ENCODE measurements at regions not wholly inside any gene's neighbourhood (a gene's known extent, or its start where the extent isn't known, plus 50 kb on each side); places are given as distances from the start of the nearest gene placed in this dataset.
A peak's percentile ranks its signal among the peaks of the same experiment; 100 is the strongest.
"Not testable (repeated sequence)": the region's sequence is repeated elsewhere in the genome, so short reads cannot be mapped to it uniquely, and the experiment has no call there.

DNA sequence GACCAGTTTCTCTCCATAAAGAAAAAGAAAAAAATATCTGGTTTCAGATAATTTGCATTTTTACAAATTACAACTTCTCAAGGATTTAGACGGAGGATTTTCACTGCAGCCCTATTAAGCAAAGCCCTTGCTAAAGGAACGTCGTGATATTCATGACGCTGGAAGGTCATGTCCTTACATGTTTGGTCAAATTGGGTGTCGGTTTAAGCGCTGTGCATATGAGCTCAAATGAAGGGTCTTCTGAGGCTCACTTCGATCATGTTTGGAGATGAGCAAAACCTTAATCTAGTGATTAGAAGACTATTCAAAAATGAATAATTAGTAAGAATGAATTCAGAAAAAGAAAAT, 67.3 kb upstream of the USP15 start:
- TF ChIP-seq, protein P1, sequence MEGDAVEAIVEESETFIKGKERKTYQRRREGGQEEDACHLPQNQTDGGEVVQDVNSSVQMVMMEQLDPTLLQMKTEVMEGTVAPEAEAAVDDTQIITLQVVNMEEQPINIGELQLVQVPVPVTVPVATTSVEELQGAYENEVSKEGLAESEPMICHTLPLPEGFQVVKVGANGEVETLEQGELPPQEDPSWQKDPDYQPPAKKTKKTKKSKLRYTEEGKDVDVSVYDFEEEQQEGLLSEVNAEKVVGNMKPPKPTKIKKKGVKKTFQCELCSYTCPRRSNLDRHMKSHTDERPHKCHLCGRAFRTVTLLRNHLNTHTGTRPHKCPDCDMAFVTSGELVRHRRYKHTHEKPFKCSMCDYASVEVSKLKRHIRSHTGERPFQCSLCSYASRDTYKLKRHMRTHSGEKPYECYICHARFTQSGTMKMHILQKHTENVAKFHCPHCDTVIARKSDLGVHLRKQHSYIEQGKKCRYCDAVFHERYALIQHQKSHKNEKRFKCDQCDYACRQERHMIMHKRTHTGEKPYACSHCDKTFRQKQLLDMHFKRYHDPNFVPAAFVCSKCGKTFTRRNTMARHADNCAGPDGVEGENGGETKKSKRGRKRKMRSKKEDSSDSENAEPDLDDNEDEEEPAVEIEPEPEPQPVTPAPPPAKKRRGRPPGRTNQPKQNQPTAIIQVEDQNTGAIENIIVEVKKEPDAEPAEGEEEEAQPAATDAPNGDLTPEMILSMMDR (IDR thresholded peaks at IDR 0.05; ENCODE audit: unreplicated experiment) = no peak
- POLR2A ChIA-PET = interaction anchor here (0.6 to 1.7 kb wide), 8 partner anchors 9 to 929 kb away, joined by 3 to 22 read pairs (median 3); partner anchors contain the start of gene USP15
- Mint-ChIP-seq H3K4me3 (ENCODE audit: unreplicated experiment) (peak overlapping the region; percentile 73), H3K27me3 (ENCODE audit: insufficient read depth, unreplicated experiment) (no peaks in the 10 kb centered on the region), H3K4me1 (ENCODE audit: insufficient read depth, unreplicated experiment) (peaks cover 20% of the 10 kb centered on the region), H3K27ac (ENCODE audit: low read depth, unreplicated experiment) (peak overlapping the region; percentile 80), H3K36me3 (ENCODE audit: insufficient read depth, unreplicated experiment) (no peaks in the 10 kb centered on the region), H3K9me3 (ENCODE audit: unreplicated experiment) (peaks cover 8% of the 10 kb centered on the region)
- no TSS peak for BruUV-seq (replicated peaks)
- CTCF ChIA-PET = interaction anchor here (0.6 to 2.5 kb wide), 21 partner anchors 10 to 1793 kb away, joined by 3 to 30 read pairs (median 4); no protein-coding TSS in a partner anchor
- intact Hi-C loops (cut with micrococcal nuclease) = loop anchor here (2.0 to 5.0 kb wide), 4 partner anchors 70 to 1936 kb away; no protein-coding TSS in a partner anchor
- no peak for DNase-seq (ENCODE audit: unreplicated experiment)

- TF ChIP-seq, protein P1 (IDR thresholded peaks at IDR 0.05; ENCODE audit: unreplicated experiment) = no peak
- TSS peak; percentile 75 for BruUV-seq (replicated peaks)
- intact Hi-C loops (cut with micrococcal nuclease) = loop anchor here (5.0 kb wide), 1 partner anchor 1937 kb away; no protein-coding TSS in a partner anchor
- H3K27me3 Mint-ChIP-seq (ENCODE audit: insufficient read depth, unreplicated experiment) = no peaks in the 10 kb centered on the region
- DNase-seq (ENCODE audit: unreplicated experiment) = peak; percentile 27
- CTCF ChIA-PET = interaction anchor here (0.7 to 2.5 kb wide), 4 partner anchors 13 to 786 kb away, joined by 4 to 30 read pairs (median 12); no protein-coding TSS in a partner anchor
- POLR2A ChIA-PET = interaction anchor here (0.7 to 1.7 kb wide), 4 partner anchors 18 to 202 kb away, joined by 3 to 22 read pairs (median 3); partner anchors contain the start of gene USP15
- H3K4me1 Mint-ChIP-seq (ENCODE audit: insufficient read depth, unreplicated experiment) = peaks cover 20% of the 10 kb centered on the region
- peaks cover 15% of the 10 kb centered on the region for H3K9me3 Mint-ChIP-seq (ENCODE audit: unreplicated experiment)
- peak overlapping the region; percentile 80 for H3K27ac Mint-ChIP-seq (ENCODE audit: low read depth, unreplicated experiment)
- no peaks in the 10 kb centered on the region for H3K36me3 Mint-ChIP-seq (ENCODE audit: insufficient read depth, unreplicated experiment)
- peak overlapping the region; percentile 61 for H3K4me3 Mint-ChIP-seq (ENCODE audit: unreplicated experiment)
These were observed 66.2 kb upstream of the USP15 start for GRCh38 chr12:62194031-62194430.

DNA sequence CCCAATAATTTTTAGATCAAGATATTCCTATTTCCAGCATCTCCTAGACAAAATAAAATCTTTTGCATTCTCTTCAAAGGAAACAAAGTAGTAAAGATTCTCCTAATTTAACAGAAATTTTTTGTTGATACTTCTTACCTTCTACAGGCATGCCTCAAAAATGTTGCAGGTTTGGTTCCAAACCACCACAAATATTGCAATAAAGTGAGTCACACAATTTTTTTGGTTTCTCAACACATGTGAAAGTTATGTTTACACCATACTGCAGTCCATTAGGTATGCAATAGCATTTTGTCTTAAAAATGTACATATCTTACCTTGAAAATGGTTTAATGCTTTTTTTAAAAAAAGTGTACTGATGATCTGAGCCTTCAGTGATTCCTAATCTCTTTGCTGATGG, 65.6 kb upstream of the USP15 start:
- DNase-seq (ENCODE audit: unreplicated experiment) = peak; percentile 72
- no peaks in the 10 kb centered on the region for H3K27me3 Mint-ChIP-seq (ENCODE audit: insufficient read depth, unreplicated experiment)

GRCh38 chr12:62196146-62196545, 64.1 kb upstream of the USP15 start:
- intact Hi-C loops (cut with micrococcal nuclease) = no loop called here

More for the DNA sequence above, 65.6 kb upstream of the USP15 start:
- TF ChIP-seq, protein P1 (IDR thresholded peaks at IDR 0.05; ENCODE audit: unreplicated experiment) = no peak
- H3K27ac Mint-ChIP-seq (ENCODE audit: low read depth, unreplicated experiment) = peak overlapping the region; percentile 80
- ChIA-PET POLR2A (interaction anchor here (1.6 kb wide), 1 partner anchor 65 kb away, joined by 8 read pairs; the partner anchor contains the start of gene USP15), CTCF (no interaction called here)
- peaks cover 20% of the 10 kb centered on the region for H3K4me1 Mint-ChIP-seq (ENCODE audit: insufficient read depth, unreplicated experiment)
- peak overlapping the region; percentile 61 for H3K4me3 Mint-ChIP-seq (ENCODE audit: unreplicated experiment)
- H3K36me3 Mint-ChIP-seq (ENCODE audit: insufficient read depth, unreplicated experiment) = no peaks in the 10 kb centered on the region
- no TSS peak for BruUV-seq (replicated peaks)
- H3K9me3 Mint-ChIP-seq (ENCODE audit: unreplicated experiment) = peaks cover 15% of the 10 kb centered on the region
- intact Hi-C loops (cut with micrococcal nuclease) = loop anchor here (5.0 kb wide), 1 partner anchor 1937 kb away; no protein-coding TSS in a partner anchor

DNA sequence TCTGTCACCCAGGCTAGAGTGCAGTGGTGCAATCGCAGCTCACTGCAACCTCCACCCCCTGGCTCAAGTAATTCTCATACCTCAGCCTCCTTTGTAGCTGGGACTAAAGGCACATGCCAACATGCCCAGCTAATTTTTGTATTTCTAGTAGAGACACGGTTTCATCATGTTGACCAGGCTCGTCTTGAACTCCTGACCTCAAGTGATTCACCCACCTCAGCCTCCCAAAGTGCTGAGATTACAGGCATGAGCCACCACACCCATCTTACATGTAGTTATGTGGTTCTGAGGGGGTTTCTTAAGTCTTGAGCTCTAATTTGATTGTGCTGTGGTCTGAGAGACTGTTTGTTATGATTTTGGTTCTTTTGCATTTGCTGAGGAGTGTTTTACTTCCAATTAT, 57.3 kb upstream of the USP15 start:
- H3K27ac Mint-ChIP-seq (ENCODE audit: low read depth, unreplicated experiment); H3K27me3 Mint-ChIP-seq (ENCODE audit: insufficient read depth, unreplicated experiment); intact Hi-C loops (cut with micrococcal nuclease); BruUV-seq (replicated peaks); H3K4me1 Mint-ChIP-seq (ENCODE audit: insufficient read depth, unreplicated experiment); H3K4me3 Mint-ChIP-seq (ENCODE audit: unreplicated experiment); H3K36me3 Mint-ChIP-seq (ENCODE audit: insufficient read depth, unreplicated experiment): not testable (repeated sequence)
- ChIA-PET CTCF (interaction anchor here (1.1 to 2.9 kb wide), 2 partner anchors 10 to 80 kb away, joined by 4 to 9 read pairs; a partner anchor contains a TSS), POLR2A (interaction anchor here (0.6 to 1.8 kb wide), 2 partner anchors 10 to 73 kb away, joined by 4 read pairs; a partner anchor contains a TSS)
- peaks cover 23% of the 10 kb centered on the region for H3K9me3 Mint-ChIP-seq (ENCODE audit: unreplicated experiment)
- DNase-seq (ENCODE audit: unreplicated experiment) = peak; percentile 23

More at GRCh38 chr12:62196146-62196545, 64.1 kb upstream of the USP15 start:
- no TSS peak for BruUV-seq (replicated peaks)
- no peak for DNase-seq (ENCODE audit: unreplicated experiment)
- H3K36me3 Mint-ChIP-seq (ENCODE audit: insufficient read depth, unreplicated experiment) = no peaks in the 10 kb centered on the region
- H3K4me3 Mint-ChIP-seq (ENCODE audit: unreplicated experiment) = no peak overlapping the region
- H3K9me3 Mint-ChIP-seq (ENCODE audit: unreplicated experiment) = peaks cover 15% of the 10 kb centered on the region
- ChIA-PET POLR2A (interaction anchor here (0.7 to 1.6 kb wide), 3 partner anchors 17 to 179 kb away, joined by 3 to 8 read pairs (median 3); partner anchors contain the start of gene USP15), CTCF (interaction anchor here (0.9 kb wide), 1 partner anchor 14 kb away, joined by 4 read pairs; no protein-coding TSS in a partner anchor)
- peaks cover 20% of the 10 kb centered on the region for H3K4me1 Mint-ChIP-seq (ENCODE audit: insufficient read depth, unreplicated experiment)
- no peaks in the 10 kb centered on the region for H3K27me3 Mint-ChIP-seq (ENCODE audit: insufficient read depth, unreplicated experiment)
- H3K27ac Mint-ChIP-seq (ENCODE audit: low read depth, unreplicated experiment) = no peak overlapping the region
- TF ChIP-seq, protein P1 (IDR thresholded peaks at IDR 0.05; ENCODE audit: unreplicated experiment) = no peak

All from MCF 10A (cell line).